ENCODE measurements at regions not wholly inside any gene's neighbourhood (a gene's known extent, or its start where the extent isn't known, plus 50 kb on each side); places are given as distances from the start of the nearest gene placed in this dataset.

- ChIA-PET POLR2A (no interaction called here), CTCF (no interaction called here)
- DNase-seq (ENCODE audit: extremely low spot score): no peak
- no peak for TF ChIP-seq CTCF (IDR thresholded peaks at IDR 0.05; ENCODE audit: control extremely low read depth, extremely low read depth, low read depth, missing control alignments)
These were observed 102.4 kb upstream of the HIVEP1 start for GRCh38 chr6:11909696-11910132.

GRCh38 chr6:11908436-11909105 is 103.5 kb upstream of the HIVEP1 start:
- ChIA-PET CTCF (interaction anchor here (0.9 to 1.3 kb wide), 3 partner anchors 14 to 176 kb away, joined by 3 to 4 read pairs (median 3); no protein-coding TSS in a partner anchor), POLR2A (interaction anchor here (0.5 kb wide), 1 partner anchor 104 kb away, joined by 5 read pairs; the partner anchor contains the start of gene HIVEP1)
- TF ChIP-seq CTCF (IDR thresholded peaks at IDR 0.05; ENCODE audit: control extremely low read depth, extremely low read depth, low read depth, missing control alignments): no peak
- no peak for DNase-seq (ENCODE audit: extremely low spot score)

- CTCF ChIA-PET: interaction anchor here (1.0 kb wide), 1 partner anchor 211 kb away, joined by 3 read pairs; no protein-coding TSS in a partner anchor
These were observed 108.5 kb upstream of the HIVEP1 start for GRCh38 chr6:11903645-11904044.

GRCh38 chr6:11902527-11902926 is 109.6 kb upstream of the HIVEP1 start:
- ChIA-PET POLR2A (no interaction called here), CTCF (no interaction called here)
- no peak for DNase-seq (ENCODE audit: extremely low spot score)
- no peak for TF ChIP-seq CTCF (IDR thresholded peaks at IDR 0.05; ENCODE audit: control extremely low read depth, extremely low read depth, low read depth, missing control alignments)

More at GRCh38 chr6:11903645-11904044, 108.5 kb upstream of the HIVEP1 start:
- no peak for TF ChIP-seq CTCF (IDR thresholded peaks at IDR 0.05; ENCODE audit: control extremely low read depth, extremely low read depth, low read depth, missing control alignments)
- POLR2A ChIA-PET: no interaction called here
- DNase-seq (ENCODE audit: extremely low spot score): no peak

- no peak for TF ChIP-seq CTCF (IDR thresholded peaks at IDR 0.05; ENCODE audit: control extremely low read depth, extremely low read depth, low read depth, missing control alignments)
- DNase-seq (ENCODE audit: extremely low spot score): no peak
- ChIA-PET POLR2A (no interaction called here), CTCF (no interaction called here)
These were observed 111.2 kb upstream of the HIVEP1 start for GRCh38 chr6:11900662-11901598.

GRCh38 chr6:11899645-11900044 is 112.5 kb upstream of the HIVEP1 start:
- DNase-seq (ENCODE audit: extremely low spot score): no peak
- ChIA-PET POLR2A (no interaction called here), CTCF (no interaction called here)
- no peak for TF ChIP-seq CTCF (IDR thresholded peaks at IDR 0.05; ENCODE audit: control extremely low read depth, extremely low read depth, low read depth, missing control alignments)

Data from GM10248 (cell line).